ENCODE measurements at regions not wholly inside any gene's neighbourhood (a gene's known extent, or its start where the extent isn't known, plus 50 kb on each side); places are given as distances from the start of the nearest gene placed in this dataset.

- Histone ChIP-seq H3K36me3 (replicated peaks in 1 of 2; ENCODE audit: control insufficient read depth in 1 of 2, insufficient read depth in 2 of 2, low read length in 1 of 2) (no peaks in the 10 kb centered on the region), H3K9ac (no peak overlapping the region), H2AFZ (ENCODE audit: low read depth) (no peak overlapping the region), H3F3A (replicated peaks; ENCODE audit: insufficient read depth) (no peaks in the 10 kb centered on the region), H4K20me1 (ENCODE audit: insufficient read depth) (no peaks in the 10 kb centered on the region), H3K4me1 (ENCODE audit: control insufficient read depth in 1 of 2, insufficient read depth in 2 of 2, low read depth in 1 of 2, low read length in 1 of 2) (no peaks in the 10 kb centered on the region), H3K4me2 (no peak overlapping the region), H3K27ac (ENCODE audit: low read depth in 2 of 2, low read length in 1 of 2) (no peak overlapping the region), H3K9me2 (no peaks in the 10 kb centered on the region), H3K79me2 (ENCODE audit: insufficient read depth) (no peaks in the 10 kb centered on the region), H3K4me3 (ENCODE audit: low read depth in 2 of 2, low read length in 1 of 2) (no peak overlapping the region), H3K9me3 (no peaks in the 10 kb centered on the region), H3K27me3 (ENCODE audit: insufficient read depth) (no peaks in the 10 kb centered on the region)
- 48% methylated on average over 7 of the region's 7 CpGs for WGBS (ENCODE audit: low lambda C conversion rate)
- DNase-seq = no peak
- ChIA-PET CTCF (no interaction called here), POLR2A (no interaction called here)
- TF ChIP-seq TAF1 (IDR thresholded peaks at IDR 0.05; ENCODE audit: borderline replicate concordance, low read depth, low read length) = no peak
- TF ChIP-seq FOSL2 (IDR thresholded peaks at IDR 0.05; ENCODE audit: borderline replicate concordance, low read depth) = no peak
- TF ChIP-seq CHD2 (IDR thresholded peaks at IDR 0.05; ENCODE audit: low read length, partially characterized antibody) = no peak
- TF ChIP-seq MXI1 (IDR thresholded peaks at IDR 0.05; ENCODE audit: low read depth, low read length) = no peak
- TF ChIP-seq RAD21 (IDR thresholded peaks at IDR 0.05; ENCODE audit: low read length) = no peak
- TF ChIP-seq MAX (IDR thresholded peaks at IDR 0.05; ENCODE audit: low read depth) = no peak
- TF ChIP-seq PBX3 (IDR thresholded peaks at IDR 0.05) = no peak
- TF ChIP-seq ZBTB33 (IDR thresholded peaks at IDR 0.05; ENCODE audit: borderline replicate concordance, low read depth) = no peak
- no peak for TF ChIP-seq TEAD4 (IDR thresholded peaks at IDR 0.05; ENCODE audit: borderline replicate concordance, insufficient read depth)
- TF ChIP-seq YY1 (IDR thresholded peaks at IDR 0.05; ENCODE audit: low read depth) = no peak
- TF ChIP-seq NFIC (IDR thresholded peaks at IDR 0.05; ENCODE audit: borderline replicate concordance) = no peak
- TF ChIP-seq EZH2phosphoT487 (IDR thresholded peaks at IDR 0.05; ENCODE audit: borderline replicate concordance, low read depth) = no peak
- TF ChIP-seq RXRA (IDR thresholded peaks at IDR 0.05; ENCODE audit: borderline replicate concordance, low read depth) = no peak
- TF ChIP-seq RFX5 (IDR thresholded peaks at IDR 0.05; ENCODE audit: low read length) = no peak
- no peak for TF ChIP-seq FOXJ3 (CRISPR knock-in tag; IDR thresholded peaks at IDR 0.05)
- no peak for TF ChIP-seq SIN3A (IDR thresholded peaks at IDR 0.05; ENCODE audit: borderline replicate concordance, low read depth, low read length)
- TF ChIP-seq FOXM1 (IDR thresholded peaks at IDR 0.05; ENCODE audit: low read depth) = no peak
Observed at GRCh38 chr7:26616235-26616634, 248.2 kb downstream of the SKAP2 start.

Measured in SK-N-SH (cell line).